CD14-positive monocyte (primary cell): ENCODE measurements at regions not wholly inside any gene's neighbourhood (a gene's known extent, or its start where the extent isn't known, plus 50 kb on each side); places are given as distances from the start of the nearest gene placed in this dataset.

Experiments used
- DNase-seq, 3 donors: peaks; one replicate each; pipeline ENCODE4 v3.0.0-alpha.2; 2011 to 2022
- H2AFZ ChIP-seq: 2 replicates; pipeline ENCODE4 v1.6.0; 2012; ENCODE audit warnings: mild to moderate bottlenecking, low read depth, low read length, inconsistent platforms; ENCODE audit not compliant: insufficient read depth, poor library complexity, severe bottlenecking
- H3K27ac ChIP-seq, 2 donors: 1 replicate in 1 of 2; 2 replicates in 1 of 2; pipeline ENCODE4 v1.5.1; 2012 to 2013; ENCODE audit warnings: low read length in 2 of 2, control low read depth in 1 of 2, inconsistent platforms in 1 of 2, low read depth in 1 of 2, mild to moderate bottlenecking in 1 of 2
- H3K27me3 ChIP-seq, 2 donors: one replicate each; pipeline versions ENCODE4 v1.6.0 to v1.6.1; 2011 to 2013; ENCODE audit warnings: low read length in 2 of 2; ENCODE audit not compliant: control insufficient read depth in 2 of 2, insufficient read depth in 2 of 2
- H3K36me3 ChIP-seq, 2 donors: replicated peaks in 1 of 2; 1 replicate in 1 of 2; 2 replicates in 1 of 2; pipeline versions ENCODE4 v1.5.1 to v1.6.1; 2012 to 2013; ENCODE audit warnings: low read length in 2 of 2, control low read depth in 1 of 2, inconsistent platforms in 1 of 2, mild to moderate bottlenecking in 1 of 2; ENCODE audit not compliant: insufficient read depth in 2 of 2, control insufficient read depth in 1 of 2
- H3K4me1 ChIP-seq, 2 donors: 1 replicate in 1 of 2; 2 replicates in 1 of 2; pipeline versions ENCODE4 v1.5.1 to v1.6.1; 2012 to 2013; ENCODE audit warnings: low read length in 2 of 2, control low read depth in 1 of 2, inconsistent platforms in 1 of 2, mild to moderate bottlenecking in 1 of 2, moderate library complexity in 1 of 2; ENCODE audit not compliant: insufficient read depth in 2 of 2, control insufficient read depth in 1 of 2
- H3K4me2 ChIP-seq: replicated peaks from 2 replicates; pipeline ENCODE3; 2012; ENCODE audit warnings: low read length, moderate library complexity, mild to moderate bottlenecking; ENCODE audit not compliant: poor library complexity, severe bottlenecking; ENCODE audit errors: extremely low read depth
- H3K4me3 ChIP-seq, 3 experiments: fragments of 200-600 bp in 1 of 3; sonication (generic) in 1 of 3; replicated peaks in 1 of 3; 1 replicate in 2 of 3; 2 replicates in 1 of 3; pipeline ENCODE4 v1.5.1; 2011 to 2013; ENCODE audit warnings: low read length in 3 of 3, mild to moderate bottlenecking in 3 of 3, control low read depth in 2 of 3, low read depth in 2 of 3, inconsistent platforms in 1 of 3, moderate library complexity in 1 of 3
- H3K79me2 ChIP-seq: 2 replicates; pipeline ENCODE4 v1.6.0; 2012; ENCODE audit warnings: mild to moderate bottlenecking, control low read depth, inconsistent platforms, low read length, moderate library complexity; ENCODE audit not compliant: insufficient read depth
- H3K9ac ChIP-seq: 2 replicates; pipeline ENCODE4 v1.6.0; 2017; ENCODE audit warnings: low read length, mild to moderate bottlenecking; ENCODE audit not compliant: insufficient read depth, poor library complexity, severe bottlenecking
- H3K9me3 ChIP-seq, 2 donors: replicated peaks in 1 of 2; 1 replicate in 1 of 2; 2 replicates in 1 of 2; pipeline versions ENCODE4 v1.5.1 to v1.6.1; 2012 to 2013; ENCODE audit warnings: low read length in 2 of 2, control low read depth in 1 of 2; ENCODE audit not compliant: control insufficient read depth in 1 of 2, insufficient read depth in 1 of 2
- H4K20me1 ChIP-seq: 2 replicates; pipeline ENCODE4 v1.6.0; 2012; ENCODE audit warnings: mild to moderate bottlenecking, low read length, control low read depth, moderate library complexity; ENCODE audit not compliant: insufficient read depth
- H3K27ac Mint-ChIP-seq, 7 donors: one replicate each; pipeline ENCODE4 v1.8.0; 2020; ENCODE audit warnings: mild to moderate bottlenecking in 7 of 7, mixed read lengths in 7 of 7, moderate library complexity in 6 of 7, inconsistent platforms in 2 of 7
- H3K27me3 Mint-ChIP-seq, 3 donors: one replicate each; pipeline ENCODE4 v1.8.0; 2021 to 2022; ENCODE audit warnings: low read depth in 3 of 3, mild to moderate bottlenecking in 3 of 3, mixed read lengths in 3 of 3, moderate library complexity in 3 of 3, inconsistent platforms in 1 of 3
- H3K36me3 Mint-ChIP-seq, 2 donors: one replicate each; pipeline ENCODE4 v1.8.0; 2020; ENCODE audit warnings: mixed read lengths in 2 of 2, inconsistent platforms in 1 of 2, mild to moderate bottlenecking in 1 of 2
- H3K4me1 Mint-ChIP-seq: one replicate; pipeline ENCODE4 v1.8.0; 2020; ENCODE audit warnings: mild to moderate bottlenecking, mixed read lengths
- H3K4me3 Mint-ChIP-seq, 2 donors: one replicate each; pipeline ENCODE4 v1.8.0; 2020; ENCODE audit warnings: mild to moderate bottlenecking in 2 of 2, mixed read lengths in 2 of 2, moderate library complexity in 1 of 2
- H3K9me3 Mint-ChIP-seq, 7 donors: one replicate each; pipeline ENCODE4 v1.8.0; 2020 to 2022; ENCODE audit warnings: mixed read lengths in 7 of 7, mild to moderate bottlenecking in 6 of 7, moderate library complexity in 6 of 7, inconsistent platforms in 2 of 7
- WGBS: methylation state at CpG from one replicate; pipeline ENCODE4 v1.1.5; 2013; ENCODE audit warnings: missing lambda C conversion rate; ENCODE audit not compliant: insufficient coverage; 5-methylcytosine and 5-hydroxymethylcytosine counted together
- intact Hi-C, 2 donors: fragments of 100-400 bp; cut with micrococcal nuclease; formaldehyde crosslinking; loops; one replicate each; pipeline versions ENCODE4 v1.15.0 to v1.15.1; 2023
- TF ChIP-seq, protein P1 (sequence below): fragments of 200-600 bp; IDR thresholded peaks from one replicate; pipeline ENCODE4 v1.8.0; 2022; ENCODE audit warnings: antibody characterized with exemption, mild to moderate bottlenecking

DNA sequence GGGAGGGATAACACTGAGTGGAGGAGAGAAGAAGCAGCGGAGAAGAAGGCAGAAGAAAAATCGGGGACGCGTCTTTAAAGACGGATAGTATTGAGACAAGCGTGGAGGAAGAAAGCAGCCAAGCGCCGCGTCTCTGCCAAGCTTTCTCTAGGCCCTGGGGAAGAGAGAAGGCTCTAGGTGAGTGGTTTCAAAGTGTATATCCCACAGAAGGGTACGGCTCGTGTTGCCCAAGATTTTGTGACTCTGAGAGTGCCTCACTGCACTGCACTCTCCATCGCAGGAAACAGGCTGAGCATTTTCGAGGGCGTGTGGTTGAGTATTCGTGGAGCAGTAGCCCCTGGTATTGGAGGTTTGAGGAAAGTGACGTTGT lies 185.4 kb downstream of the TRIM27 start:
- H3K27ac ChIP-seq: no peak overlapping the region
- no peak for DNase-seq
- no peak overlapping the region for H2AFZ ChIP-seq
- no peaks in the 10 kb centered on the region for H4K20me1 ChIP-seq
- no peak overlapping the region for H3K4me2 ChIP-seq
- Mint-ChIP-seq H3K4me1 (no peaks in the 10 kb centered on the region), H3K9me3 (peaks cover 15 to 87% (median 73%) of the 10 kb centered on the region in 7 donors), H3K27me3 (peaks cover 79 to 91% (median 90%) of the 10 kb centered on the region in 3 donors), H3K36me3 (peaks cover 0 to 6% of the 10 kb centered on the region in 2 donors), H3K4me3 (peak overlapping the region in 1 of 2 donors; percentile 68), H3K27ac (no peak overlapping the region)
- TF ChIP-seq, protein P1, sequence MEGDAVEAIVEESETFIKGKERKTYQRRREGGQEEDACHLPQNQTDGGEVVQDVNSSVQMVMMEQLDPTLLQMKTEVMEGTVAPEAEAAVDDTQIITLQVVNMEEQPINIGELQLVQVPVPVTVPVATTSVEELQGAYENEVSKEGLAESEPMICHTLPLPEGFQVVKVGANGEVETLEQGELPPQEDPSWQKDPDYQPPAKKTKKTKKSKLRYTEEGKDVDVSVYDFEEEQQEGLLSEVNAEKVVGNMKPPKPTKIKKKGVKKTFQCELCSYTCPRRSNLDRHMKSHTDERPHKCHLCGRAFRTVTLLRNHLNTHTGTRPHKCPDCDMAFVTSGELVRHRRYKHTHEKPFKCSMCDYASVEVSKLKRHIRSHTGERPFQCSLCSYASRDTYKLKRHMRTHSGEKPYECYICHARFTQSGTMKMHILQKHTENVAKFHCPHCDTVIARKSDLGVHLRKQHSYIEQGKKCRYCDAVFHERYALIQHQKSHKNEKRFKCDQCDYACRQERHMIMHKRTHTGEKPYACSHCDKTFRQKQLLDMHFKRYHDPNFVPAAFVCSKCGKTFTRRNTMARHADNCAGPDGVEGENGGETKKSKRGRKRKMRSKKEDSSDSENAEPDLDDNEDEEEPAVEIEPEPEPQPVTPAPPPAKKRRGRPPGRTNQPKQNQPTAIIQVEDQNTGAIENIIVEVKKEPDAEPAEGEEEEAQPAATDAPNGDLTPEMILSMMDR: no peak
- H3K9me3 ChIP-seq: peaks cover 36 to 64% of the 10 kb centered on the region in 2 donors
- no peak overlapping the region for H3K4me3 ChIP-seq
- H3K9ac ChIP-seq: no peak overlapping the region
- no peaks in the 10 kb centered on the region for H3K4me1 ChIP-seq
- H3K27me3 ChIP-seq: peaks cover 73 to 97% of the 10 kb centered on the region in 2 donors
- intact Hi-C loops: no loop called here
- H3K36me3 ChIP-seq: no peaks in the 10 kb centered on the region
- WGBS: 1% methylated on average over 12 of the region's 16 CpGs
- no peaks in the 10 kb centered on the region for H3K79me2 ChIP-seq

DNA sequence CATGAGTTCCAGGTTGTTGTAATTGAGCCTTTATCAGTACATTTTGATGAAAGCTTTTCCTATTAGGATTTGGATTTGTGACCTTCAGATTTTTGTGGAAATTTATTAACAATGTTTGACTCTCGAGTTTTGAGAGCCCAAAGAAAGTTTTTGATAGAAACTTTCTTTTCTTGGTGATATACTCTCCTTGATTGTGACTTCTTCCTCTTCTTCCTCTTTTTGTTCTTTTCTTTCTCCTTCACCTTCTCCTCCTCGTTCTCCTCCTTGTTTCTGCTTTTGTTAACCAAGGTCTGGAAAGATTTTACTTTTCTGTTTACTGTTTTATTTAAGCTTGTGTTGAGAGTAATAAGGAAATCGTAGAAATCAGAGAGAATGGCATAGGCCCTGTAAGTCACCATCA lies 182.4 kb downstream of the TRIM27 start:
- DNase-seq: no peak
- Histone ChIP-seq H3K79me2 (no peaks in the 10 kb centered on the region), H3K27ac (no peak overlapping the region), H3K9me3 (peaks cover 25 to 38% of the 10 kb centered on the region in 2 donors), H3K9ac (no peak overlapping the region), H3K4me2 (no peak overlapping the region), H4K20me1 (no peaks in the 10 kb centered on the region), H3K27me3 (peaks cover 58 to 90% of the 10 kb centered on the region in 2 donors), H2AFZ (no peak overlapping the region), H3K4me3 (no peak overlapping the region), H3K36me3 (no peaks in the 10 kb centered on the region), H3K4me1 (no peaks in the 10 kb centered on the region)
- intact Hi-C loops: no loop called here
- H3K9me3 Mint-ChIP-seq: peaks cover 4 to 69% (median 50%) of the 10 kb centered on the region in 7 donors
- H3K36me3 Mint-ChIP-seq: peaks cover 0 to 1% of the 10 kb centered on the region in 2 donors
- TF ChIP-seq, protein P1: no peak
- H3K27me3 Mint-ChIP-seq: peaks cover 64 to 79% (median 67%) of the 10 kb centered on the region in 3 donors
- H3K4me3 Mint-ChIP-seq: peak overlapping the region in 1 of 2 donors; percentile 81
- 63% methylated on average over 1 of the region's 3 CpGs for WGBS
- no peaks in the 10 kb centered on the region for H3K4me1 Mint-ChIP-seq
- H3K27ac Mint-ChIP-seq: no peak overlapping the region
